A549 (cell line): ENCODE measurements at regions not wholly inside any gene's neighbourhood (a gene's known extent, or its start where the extent isn't known, plus 50 kb on each side); places are given as distances from the start of the nearest gene placed in this dataset.
"Not testable (repeated sequence)": the region's sequence is repeated elsewhere in the genome, so short reads cannot be mapped to it uniquely, and the experiment has no call there.

Source experiments
- ATAC-seq, 2 experiments: fragments of 200-7000 bp in 1 of 2; fragments of >200 bp in 1 of 2; cut with Nextera tagmentation in 1 of 2; cut with Tn5 transposase in 1 of 2; 3 replicates each; pipeline versions ENCODE4 v1.8.0 to v1.9.1; 2018 to 2020; ENCODE audit warnings: mild to moderate bottlenecking in 1 of 2, moderate library complexity in 1 of 2
- CTCF ChIA-PET: fragments of 300-600 bp; sonication (Branson Sonifier 250); formaldehyde crosslinking; extraction: SDS; loops from one replicate; lab custom pipeline; 2021; ENCODE audit warnings: antibody characterized with exemption, inconsistent platforms; lab: Yijun Ruan, JAX
- POLR2A ChIA-PET: fragments of 350-600 bp; formaldehyde crosslinking; extraction: SDS; loops from one replicate; lab custom pipeline; 2021; ENCODE audit warnings: antibody characterized with exemption, inconsistent platforms; lab: Yijun Ruan, JAX
- DNase-seq, 2 experiments: peaks; one replicate each; pipeline versions ENCODE4 v3.0.0 to v3.0.0-alpha.2; 2011 to 2016; ENCODE audit warnings: low read depth in 1 of 2, low spot score in 1 of 2
- FAIRE-seq: peaks from 2 replicates; lab custom pipeline; 2011; peaks lifted over from hg19 to GRCh38; lab: Jason Lieb, UNC
- H3K27ac ChIP-seq, 2 experiments: fragments of >200 bp; sonication (Bioruptor Twin); formaldehyde crosslinking; 3 replicates each; pipeline ENCODE4 v1.5.1; 2016 to 2017
- H3K4me1 ChIP-seq: fragments of >200 bp; sonication (Bioruptor Twin); formaldehyde crosslinking; 3 replicates; pipeline ENCODE4 v1.6.1; 2016
- H3K4me2 ChIP-seq: fragments of >200 bp; sonication (Bioruptor Twin); formaldehyde crosslinking; 3 replicates; pipeline ENCODE4 v1.6.1; 2016
- H3K4me3 ChIP-seq: fragments of >200 bp; sonication (Bioruptor Twin); formaldehyde crosslinking; 3 replicates; pipeline ENCODE4 v1.5.1; 2016
- H3K9me3 ChIP-seq: fragments of >200 bp; sonication (Bioruptor Twin); formaldehyde crosslinking; 3 replicates; pipeline ENCODE4 v1.6.1; 2016
- CTCF ChIP-seq: fragments of >200 bp; sonication (Bioruptor Twin); formaldehyde crosslinking; IDR thresholded peaks from 3 replicates; pipeline ENCODE4 v1.5.1; 2016
- FOSL2 ChIP-seq, 2 experiments: fragments of 450-650 bp in 1 of 2; fragments of >200 bp in 1 of 2; sonication (Bioruptor Twin) in 1 of 2; formaldehyde crosslinking; IDR thresholded peaks; 2 replicates each; pipeline versions ENCODE4 v1.5.0 to v1.6.1; 2016 to 2020; ENCODE audit warnings: mild to moderate bottlenecking in 1 of 2, moderate library complexity in 1 of 2
- GATA3 ChIP-seq: IDR thresholded peaks from 2 replicates; pipeline ENCODE4 v1.6.1; 2012; ENCODE audit warnings: borderline replicate concordance
- HES2 ChIP-seq: fragments of >200 bp; sonication (Bioruptor Twin); formaldehyde crosslinking; IDR thresholded peaks from 2 replicates; pipeline ENCODE4 v1.6.1; 2016
- HEYL ChIP-seq: fragments of 250-450 bp; sonication (Bioruptor Pico); IDR thresholded peaks from 2 replicates; pipeline ENCODE4 v1.8.0; 2021; ENCODE audit warnings: mild to moderate bottlenecking, moderate library complexity
- HMGXB4 ChIP-seq: fragments of 250-450 bp; sonication (Bioruptor Pico); IDR thresholded peaks from 2 replicates; pipeline ENCODE4 v1.5.0; 2021; ENCODE audit warnings: mild to moderate bottlenecking, moderate library complexity, borderline replicate concordance
- HOXB13 ChIP-seq: fragments of 250-450 bp; sonication (Bioruptor Pico); IDR thresholded peaks from 2 replicates; pipeline ENCODE4 v1.5.0; 2020; ENCODE audit warnings: low read depth, mild to moderate bottlenecking, moderate library complexity
- NPAS2 ChIP-seq: fragments of 250-450 bp; sonication (Bioruptor Pico); IDR thresholded peaks from 2 replicates; pipeline ENCODE4 v1.8.0; 2022; ENCODE audit warnings: mild to moderate bottlenecking, moderate library complexity, borderline replicate concordance
- RAD21 ChIP-seq, 2 experiments: fragments of >200 bp in 1 of 2; sonication (Bioruptor Twin) in 1 of 2; formaldehyde crosslinking in 1 of 2; IDR thresholded peaks in 1 of 2; conservative IDR thresholded peaks in 1 of 2; 2 replicates in 1 of 2; 3 replicates in 1 of 2; pipeline ENCODE4 v1.6.1; 2012 to 2018; ENCODE audit warnings: inconsistent platforms in 1 of 2
- RARB ChIP-seq: fragments of 250-450 bp; sonication (Bioruptor Pico); IDR thresholded peaks from 2 replicates; pipeline ENCODE4 v1.8.0; 2021; ENCODE audit warnings: mild to moderate bottlenecking, moderate library complexity
- RCOR1 ChIP-seq: fragments of 150-350 bp; IDR thresholded peaks from 2 replicates; pipeline ENCODE4 v1.6.1; 2014; ENCODE audit warnings: antibody characterized with exemption, low read length, low read depth
- TP53 ChIP-seq: fragments of 250-450 bp; sonication (Bioruptor Pico); IDR thresholded peaks from 2 replicates; pipeline ENCODE4 v1.5.0; 2021; ENCODE audit warnings: mild to moderate bottlenecking, moderate library complexity
- USF2 ChIP-seq: fragments of 450-650 bp; IDR thresholded peaks from 2 replicates; pipeline ENCODE4 v1.6.1; 2014; ENCODE audit warnings: antibody characterized with exemption
- ZC3H11A ChIP-seq: fragments of 450-650 bp; IDR thresholded peaks from 2 replicates; pipeline ENCODE4 v1.6.1; 2014; ENCODE audit warnings: antibody characterized with exemption, mild to moderate bottlenecking
- WGBS: methylation state at CpG from one replicate; pipeline ENCODE4 v1.1.6; 2017; ENCODE audit errors: missing lambda C conversion rate; 5-methylcytosine and 5-hydroxymethylcytosine counted together

- Histone ChIP-seq H3K4me3 (no peak overlapping the region), H3K9me3 (no peaks in the 10 kb centered on the region), H3K27ac (no peak overlapping the region), H3K4me1 (no peaks in the 10 kb centered on the region), H3K4me2 (no peak overlapping the region)
- POLR2A ChIA-PET: no interaction called here
- 56% methylated on average over 1 of the region's 1 CpG for WGBS
- DNase-seq (no peak), FAIRE-seq (no peak), ATAC-seq (no peak)
- CTCF ChIA-PET: no interaction called here
- TF ChIP-seq ZC3H11A (no peak), RARB (CRISPR knock-in tag) (no peak), FOSL2 (IDR thresholded peaks at IDR 0.05) (no peak), FOSL2 (CRISPR knock-in tag; IDR thresholded peaks at IDR 0.05) (no peak), RAD21 (conservative IDR thresholded peaks at IDR 0.05 in 1 of 2, IDR thresholded peaks at IDR 0.05 in 1 of 2) (no peak), CTCF (no peak)
Measured at GRCh38 chr3:132979606-132980005, 58.6 kb upstream of the TMEM108 start.

GRCh38 chr3:132978946-132979345 is 59.2 kb upstream of the TMEM108 start:
- CTCF ChIA-PET, ATAC-seq: not testable (repeated sequence)

GRCh38 chr3:132978464-132978863 is 59.7 kb upstream of the TMEM108 start:
- Histone ChIP-seq H3K9me3 (no peaks in the 10 kb centered on the region), H3K27ac (no peak overlapping the region), H3K4me1 (no peaks in the 10 kb centered on the region), H3K4me3 (no peak overlapping the region), H3K4me2 (no peak overlapping the region)
- WGBS: 2% methylated on average over 2 of the region's 2 CpGs
- FAIRE-seq: no peak
- DNase-seq: no peak
- no peak for ATAC-seq
- POLR2A ChIA-PET: no interaction called here
- no peak for TF ChIP-seq HMGXB4
- no peak for TF ChIP-seq TP53 (CRISPR knock-in tag)
- TF ChIP-seq USF2: no peak
- CTCF ChIA-PET: no interaction called here

More at GRCh38 chr3:132978946-132979345, 59.2 kb upstream of the TMEM108 start:
- H3K27ac ChIP-seq, H3K4me1 ChIP-seq, H3K4me2 ChIP-seq, FAIRE-seq, H3K4me3 ChIP-seq, H3K9me3 ChIP-seq, DNase-seq, POLR2A ChIA-PET: not testable (repeated sequence)
- WGBS: 10% methylated on average over 3 of the region's 3 CpGs

GRCh38 chr3:132974097-132974496 is 64.1 kb upstream of the TMEM108 start:
- no peak for ATAC-seq
- no peak overlapping the region for H3K27ac ChIP-seq
- no peak overlapping the region for H3K4me3 ChIP-seq
- H3K9me3 ChIP-seq: no peaks in the 10 kb centered on the region
- no peak for FAIRE-seq
- WGBS: 22% methylated on average over 7 of the region's 7 CpGs
- no peaks in the 10 kb centered on the region for H3K4me1 ChIP-seq
- H3K4me2 ChIP-seq: no peak overlapping the region
- TF ChIP-seq HOXB13 (no peak), HES2 (no peak)
- POLR2A ChIA-PET: no interaction called here
- no peak for DNase-seq
- CTCF ChIA-PET: no interaction called here

GRCh38 chr3:132973441-132973840 is 64.8 kb upstream of the TMEM108 start:
- Histone ChIP-seq H3K4me3 (no peak overlapping the region), H3K4me1 (no peaks in the 10 kb centered on the region), H3K9me3 (no peaks in the 10 kb centered on the region), H3K4me2 (no peak overlapping the region), H3K27ac (no peak overlapping the region)
- no peak for TF ChIP-seq GATA3
- TF ChIP-seq NPAS2 (CRISPR knock-in tag): no peak
- no peak for TF ChIP-seq RCOR1
- TF ChIP-seq HEYL (CRISPR knock-in tag): no peak
- no peak for TF ChIP-seq HES2
- DNase-seq (no peak), ATAC-seq (no peak), FAIRE-seq (no peak)
- CTCF ChIA-PET: no interaction called here
- POLR2A ChIA-PET: no interaction called here
- WGBS: 21% methylated on average over 5 of the region's 5 CpGs
